MM.1S (cell line): ENCODE measurements at regions not wholly inside any gene's neighbourhood (a gene's known extent, or its start where the extent isn't known, plus 50 kb on each side); places are given as distances from the start of the nearest gene placed in this dataset.
A peak's percentile ranks its signal among the peaks of the same experiment; 100 is the strongest.

Source experiments
- DNase-seq: peaks from one replicate; pipeline ENCODE4 v3.0.0-alpha.2; 2015
- H2AFZ ChIP-seq: fragments of 300-600 bp; sonication (generic); 2 replicates; pipeline ENCODE4 v1.6.0; 2016; ENCODE audit warnings: antibody characterized with exemption, low read length
- H3F3A ChIP-seq: fragments of 300-600 bp; sonication (generic); 2 replicates; pipeline ENCODE4 v1.6.1; 2016; ENCODE audit warnings: mild to moderate bottlenecking, antibody characterized with exemption, low read length, moderate library complexity, mixed read lengths; ENCODE audit not compliant: insufficient read depth
- H3K27ac ChIP-seq: fragments of 300-600 bp; sonication (generic); 2 replicates; pipeline ENCODE4 v1.5.1; 2016; ENCODE audit warnings: mild to moderate bottlenecking, low read length
- H3K27me3 ChIP-seq: fragments of 300-600 bp; sonication (generic); replicated peaks from 2 replicates; pipeline ENCODE4 v1.6.0; 2016; ENCODE audit warnings: low read length; ENCODE audit not compliant: insufficient read depth
- H3K36me3 ChIP-seq: fragments of 300-600 bp; sonication (generic); replicated peaks from 2 replicates; pipeline ENCODE4 v1.6.1; 2016; ENCODE audit warnings: mild to moderate bottlenecking, low read length, mixed read lengths; ENCODE audit not compliant: insufficient read depth
- H3K4me1 ChIP-seq: fragments of 300-600 bp; sonication (generic); 2 replicates; pipeline ENCODE4 v1.6.1; 2016; ENCODE audit warnings: low read length, mixed read lengths
- H3K4me2 ChIP-seq: fragments of 300-600 bp; sonication (generic); 2 replicates; pipeline ENCODE4 v1.6.0; 2016; ENCODE audit warnings: low read depth, low read length
- H3K4me3 ChIP-seq: fragments of 300-600 bp; sonication (generic); 2 replicates; pipeline ENCODE4 v1.5.1; 2016; ENCODE audit warnings: low read length, mixed read lengths
- H3K79me2 ChIP-seq: fragments of 300-600 bp; sonication (generic); 2 replicates; pipeline ENCODE4 v1.6.1; 2016; ENCODE audit warnings: mixed run types, low read length, mixed read lengths
- H3K9ac ChIP-seq: fragments of 300-600 bp; sonication (generic); 2 replicates; pipeline ENCODE4 v1.6.1; 2016; ENCODE audit warnings: low read length, mixed read lengths
- H3K9me2 ChIP-seq: fragments of 300-600 bp; sonication (generic); replicated peaks from 2 replicates; pipeline ENCODE4 v1.6.1; 2016; ENCODE audit warnings: mild to moderate bottlenecking, low read length, mixed read lengths; ENCODE audit not compliant: insufficient read depth
- H3K9me3 ChIP-seq: fragments of 300-600 bp; sonication (generic); replicated peaks from 2 replicates; pipeline ENCODE4 v1.6.1; 2016; ENCODE audit warnings: mild to moderate bottlenecking, low read length, mixed read lengths; ENCODE audit not compliant: insufficient read depth
- H4K20me1 ChIP-seq: fragments of 300-600 bp; sonication (generic); 2 replicates; pipeline ENCODE4 v1.6.1; 2016; ENCODE audit warnings: mild to moderate bottlenecking, low read length, moderate library complexity, mixed read lengths; ENCODE audit not compliant: insufficient read depth
- CTCF ChIP-seq: fragments of 300-600 bp; sonication (generic); IDR thresholded peaks from 2 replicates; pipeline ENCODE4 v1.5.1; 2016; ENCODE audit warnings: antibody characterized with exemption, low read length, mixed read lengths
- EZH2 ChIP-seq: fragments of 300-600 bp; sonication (generic); optimal IDR thresholded peaks from 2 replicates; pipeline ENCODE3; 2017; ENCODE audit warnings: low read depth, mild to moderate bottlenecking, antibody characterized with exemption, low read length, mixed read lengths
- EZH2phosphoT487 ChIP-seq: fragments of 300-600 bp; sonication (generic); IDR thresholded peaks from 2 replicates; pipeline ENCODE4 v1.6.1; 2018; ENCODE audit warnings: antibody characterized with exemption, low read length

GRCh38 chr2:18883616-18884456 is 294.5 kb upstream of the NT5C1B start:
- no peak overlapping the region for H3K4me3 ChIP-seq
- H3K4me2 ChIP-seq: no peak overlapping the region
- no peaks in the 10 kb centered on the region for H4K20me1 ChIP-seq
- H3K4me1 ChIP-seq: no peaks in the 10 kb centered on the region
- H2AFZ ChIP-seq: no peak overlapping the region
- H3K27me3 ChIP-seq: no peaks in the 10 kb centered on the region
- peak; percentile 50 for TF ChIP-seq CTCF
- no peak for TF ChIP-seq EZH2phosphoT487
- TF ChIP-seq EZH2: no peak
- H3K27ac ChIP-seq: no peak overlapping the region
- no peaks in the 10 kb centered on the region for H3K9me2 ChIP-seq
- H3K9ac ChIP-seq: no peak overlapping the region
- no peaks in the 10 kb centered on the region for H3K79me2 ChIP-seq
- no peaks in the 10 kb centered on the region for H3K9me3 ChIP-seq
- H3F3A ChIP-seq: no peaks in the 10 kb centered on the region
- DNase-seq: peak; percentile 38
- no peaks in the 10 kb centered on the region for H3K36me3 ChIP-seq

GRCh38 chr2:18871430-18871829 is 282.1 kb upstream of the NT5C1B start:
- Histone ChIP-seq H3K4me2 (no peak overlapping the region), H3K27ac (no peak overlapping the region), H3K9ac (no peak overlapping the region), H4K20me1 (no peaks in the 10 kb centered on the region), H3K79me2 (no peaks in the 10 kb centered on the region), H3K9me2 (no peaks in the 10 kb centered on the region), H3K9me3 (no peaks in the 10 kb centered on the region), H3K4me1 (no peaks in the 10 kb centered on the region), H2AFZ (no peak overlapping the region), H3F3A (no peaks in the 10 kb centered on the region), H3K4me3 (no peak overlapping the region), H3K36me3 (no peaks in the 10 kb centered on the region), H3K27me3 (no peaks in the 10 kb centered on the region)
- TF ChIP-seq EZH2: no peak
- no peak for TF ChIP-seq EZH2phosphoT487
- no peak for TF ChIP-seq CTCF
- no peak for DNase-seq

- TF ChIP-seq EZH2 (no peak), CTCF (no peak), EZH2phosphoT487 (no peak)
- Histone ChIP-seq H3K9ac (no peak overlapping the region), H3K9me3 (no peaks in the 10 kb centered on the region), H3K27ac (no peak overlapping the region), H3K9me2 (no peaks in the 10 kb centered on the region), H3K27me3 (no peaks in the 10 kb centered on the region), H3K79me2 (no peaks in the 10 kb centered on the region), H4K20me1 (no peaks in the 10 kb centered on the region), H3K4me1 (no peaks in the 10 kb centered on the region), H3K4me3 (no peak overlapping the region), H2AFZ (no peak overlapping the region), H3F3A (no peaks in the 10 kb centered on the region), H3K36me3 (no peaks in the 10 kb centered on the region), H3K4me2 (no peak overlapping the region)
- no peak for DNase-seq
Observed at GRCh38 chr2:18870307-18870706, 280.9 kb upstream of the NT5C1B start.
